HepG2 (cell line): ENCODE measurements at regions not wholly inside any gene's neighbourhood (a gene's known extent, or its start where the extent isn't known, plus 50 kb on each side); places are given as distances from the start of the nearest gene placed in this dataset.

Source experiments
- ATAC-seq: fragments of 200-7000 bp; cut with Tn5 transposase; 3 replicates; pipeline ENCODE4 v1.9.1; 2020; ENCODE audit warnings: mild to moderate bottlenecking, moderate library complexity
- BruUV-seq: library from RNA; stranded (reverse); fragments of 400-500 nt; replicated peaks from 2 replicates; lab custom pipeline; 2021; lab: Mats Ljungman, UMichigan
- CTCF ChIA-PET: fragments of 300-600 bp; formaldehyde crosslinking; extraction: SDS; loops from one replicate; lab custom pipeline; 2021; ENCODE audit warnings: low total read pairs, inconsistent platforms, low intra/inter-chr PET ratio; lab: Yijun Ruan, JAX
- POLR2A ChIA-PET: fragments of 350-600 bp; sonication (Branson Sonifier 250); formaldehyde crosslinking; loops from one replicate; lab custom pipeline; 2020; ENCODE audit warnings: antibody characterized with exemption, inconsistent platforms; lab: Yijun Ruan, JAX
- DNase-seq: peaks from one replicate; pipeline ENCODE4 v3.0.0-alpha.2; 2015; ENCODE audit warnings: low spot score
- FAIRE-seq: peaks from 3 replicates; lab custom pipeline; 2011; peaks lifted over from hg19 to GRCh38; lab: Jason Lieb, UNC
- H2AFZ ChIP-seq: one replicate; pipeline ENCODE4 v1.6.1; 2011; ENCODE audit warnings: low read length, inconsistent platforms
- H3K27ac ChIP-seq: fragments of 300-600 bp; 3 replicates; pipeline ENCODE4 v1.8.0; 2011; ENCODE audit warnings: mixed run types, mild to moderate bottlenecking, mixed read lengths, low read length, inconsistent platforms; ENCODE audit not compliant: insufficient read depth; ENCODE audit errors: extremely low read length
- H3K27me3 ChIP-seq, 2 experiments: fragments of 200-600 bp in 1 of 2; 2 replicates in 1 of 2; 3 replicates in 1 of 2; pipeline versions ENCODE4 v1.6.0 to v1.8.0; 2011; ENCODE audit warnings: low read length in 2 of 2, mild to moderate bottlenecking in 2 of 2, moderate library complexity in 2 of 2, inconsistent platforms in 1 of 2; ENCODE audit not compliant: insufficient read depth in 2 of 2, control insufficient read depth in 1 of 2
- H3K36me3 ChIP-seq, 2 experiments: fragments of 200-600 bp in 1 of 2; replicated peaks in 1 of 2; 2 replicates in 1 of 2; 3 replicates in 1 of 2; pipeline versions ENCODE4 v1.5.1 to v1.8.0; 2011; ENCODE audit warnings: low read length in 2 of 2, inconsistent platforms in 1 of 2; ENCODE audit not compliant: insufficient read depth in 2 of 2, control insufficient read depth in 1 of 2
- H3K4me1 ChIP-seq: 2 replicates; pipeline ENCODE4 v1.5.1; 2012; ENCODE audit warnings: low read length, inconsistent platforms; ENCODE audit not compliant: insufficient read depth
- H3K4me2 ChIP-seq: 2 replicates; pipeline ENCODE4 v1.6.0; 2011; ENCODE audit warnings: low read depth, low read length, inconsistent platforms
- H3K4me3 ChIP-seq, 3 experiments: fragments of 200-600 bp in 1 of 3; sonication (generic), shearing (Covaris generic) in 1 of 3; replicated peaks in 1 of 3; 2 replicates each; pipeline ENCODE4 v1.5.1; 2011 to 2016; ENCODE audit warnings: low read length in 3 of 3, inconsistent platforms in 2 of 3, low read depth in 2 of 3, mild to moderate bottlenecking in 2 of 3, control low read depth in 1 of 3, mixed read lengths in 1 of 3; ENCODE audit not compliant: insufficient read depth in 1 of 3
- H3K79me2 ChIP-seq: one replicate; pipeline ENCODE4 v1.6.1; 2011; ENCODE audit warnings: low read length, inconsistent platforms; ENCODE audit not compliant: insufficient read depth
- H3K9ac ChIP-seq: 2 replicates; pipeline ENCODE4 v1.6.0; 2011; ENCODE audit warnings: mild to moderate bottlenecking, low read depth, low read length, inconsistent platforms; ENCODE audit not compliant: insufficient read depth
- H3K9me3 ChIP-seq: 2 replicates; pipeline ENCODE4 v1.5.1; 2012; ENCODE audit warnings: mild to moderate bottlenecking, low read length
- H4K20me1 ChIP-seq: 2 replicates; pipeline ENCODE4 v1.6.0; 2011; ENCODE audit warnings: inconsistent platforms, mild to moderate bottlenecking, low read length, moderate library complexity; ENCODE audit not compliant: insufficient read depth
- AHR ChIP-seq: IDR thresholded peaks from 2 replicates; pipeline ENCODE4 v1.6.1; 2018; ENCODE audit warnings: missing genetic modification reagents, missing compliant biosample characterization
- AKAP8 ChIP-seq: sonication (generic); formaldehyde crosslinking; IDR thresholded peaks from 2 replicates; pipeline ENCODE4 v1.5.1; 2020; ENCODE audit warnings: mild to moderate bottlenecking, missing genetic modification reagents
- ASH2L ChIP-seq: fragments of 300-600, 200-600 bp; sonication (generic); IDR thresholded peaks from 2 replicates; pipeline ENCODE4 v1.7.0; 2017; ENCODE audit warnings: low read depth, mild to moderate bottlenecking, moderate library complexity, mixed read lengths, low read length; ENCODE audit not compliant: insufficient read length
- CEBPG ChIP-seq: IDR thresholded peaks from 2 replicates; pipeline ENCODE4 v1.6.1; 2016
- CREM ChIP-seq, 2 experiments: sonication (generic) in 1 of 2; formaldehyde crosslinking in 1 of 2; IDR thresholded peaks; 2 replicates each; pipeline versions ENCODE4 v1.4.0 to v1.6.1; 2016 to 2020; ENCODE audit warnings: antibody characterized with exemption in 1 of 2, mild to moderate bottlenecking in 1 of 2, missing genetic modification reagents in 1 of 2
- GABPA ChIP-seq, 2 experiments: IDR thresholded peaks; 2 replicates each; pipeline ENCODE4 v1.6.1; 2011 to 2016; ENCODE audit warnings: low read depth in 2 of 2, low read length in 1 of 2, missing biosample characterization in 1 of 2, missing genetic modification characterization in 1 of 2
- HDAC6 ChIP-seq: fragments of 200-600 bp; sonication (generic); IDR thresholded peaks from 2 replicates; pipeline ENCODE4 v1.7.0; 2017; ENCODE audit warnings: mild to moderate bottlenecking, antibody characterized with exemption, low read length, low read depth
- HOXA7 ChIP-seq: sonication (generic); formaldehyde crosslinking; IDR thresholded peaks from 2 replicates; pipeline ENCODE4 v1.8.1; 2022; ENCODE audit warnings: mild to moderate bottlenecking, missing genetic modification reagents, moderate library complexity
- MAFG ChIP-seq: sonication (generic); formaldehyde crosslinking; IDR thresholded peaks from 2 replicates; pipeline ENCODE4 v1.5.1; 2020; ENCODE audit warnings: mild to moderate bottlenecking, missing genetic modification reagents
- MATR3 ChIP-seq: sonication (generic); formaldehyde crosslinking; IDR thresholded peaks from 2 replicates; pipeline ENCODE4 v1.4.0; 2020; ENCODE audit warnings: missing genetic modification reagents
- NCOA5 ChIP-seq: sonication (generic); formaldehyde crosslinking; IDR thresholded peaks from 2 replicates; pipeline ENCODE4 v1.4.0; 2020; ENCODE audit warnings: missing genetic modification reagents
- THAP9 ChIP-seq: sonication (generic); formaldehyde crosslinking; IDR thresholded peaks from 2 replicates; pipeline ENCODE4; 2020; ENCODE audit warnings: missing genetic modification reagents, mild to moderate bottlenecking, borderline replicate concordance
- ZNF501 ChIP-seq: sonication (generic); formaldehyde crosslinking; IDR thresholded peaks from 2 replicates; pipeline ENCODE4 v1.5.1; 2020; ENCODE audit warnings: mild to moderate bottlenecking, moderate library complexity, missing genetic modification reagents
- ZNF83 ChIP-seq: sonication (generic); formaldehyde crosslinking; IDR thresholded peaks from 2 replicates; pipeline ENCODE4 v1.4.0; 2020; ENCODE audit warnings: missing genetic modification reagents, mild to moderate bottlenecking, borderline replicate concordance
- WGBS: methylation state at CpG from one replicate; pipeline ENCODE4 v1.1.6; 2017; ENCODE audit warnings: low lambda C conversion rate; 5-methylcytosine and 5-hydroxymethylcytosine counted together
- in situ Hi-C: cut with HindIII; loops from 2 replicates; pipeline ENCODE4 v1.10.0; 2017; ENCODE audit warnings: low pct_unique_long_range_greater_than_20kb; ENCODE audit not compliant: extremely low pct_ligation_motif_present
- intact Hi-C: fragments of 100-400 bp; cut with micrococcal nuclease; formaldehyde crosslinking; loops from one replicate; pipeline ENCODE4 v1.10.0; 2022; ENCODE audit not compliant: unreplicated experiment

- intact Hi-C loops (no loop called here), in situ Hi-C loops (no loop called here)
- Histone ChIP-seq H2AFZ (no peak overlapping the region), H3K27ac (no peak overlapping the region), H3K9ac (no peak overlapping the region), H3K79me2 (no peaks in the 10 kb centered on the region), H3K4me3 (no peak overlapping the region), H3K36me3 (no peaks in the 10 kb centered on the region), H3K9me3 (peaks cover 33% of the 10 kb centered on the region), H3K27me3 (no peaks in the 10 kb centered on the region), H3K4me1 (no peaks in the 10 kb centered on the region), H4K20me1 (no peaks in the 10 kb centered on the region), H3K4me2 (no peak overlapping the region)
- no peak for FAIRE-seq
- no peak for TF ChIP-seq CEBPG (CRISPR knock-in tag)
- no peak for TF ChIP-seq ZNF83 (CRISPR knock-in tag)
- TF ChIP-seq AKAP8 (CRISPR knock-in tag), result no peak
- DNase-seq, result no peak
- POLR2A ChIA-PET, result no interaction called here
- BruUV-seq, result no TSS peak
- 0% methylated on average over 1 of the region's 1 CpG for whole genome bisulfite sequencing
- ATAC-seq, result no peak
- CTCF ChIA-PET, result no interaction called here
These were observed 371.3 kb downstream of the SLITRK5 start for GRCh38 chr13:88042489-88042888.

- Histone ChIP-seq H3K9ac (no peak overlapping the region), H4K20me1 (no peaks in the 10 kb centered on the region), H3K27me3 (no peaks in the 10 kb centered on the region), H3K4me3 (no peak overlapping the region), H3K27ac (no peak overlapping the region), H3K9me3 (peaks cover 41% of the 10 kb centered on the region), H3K79me2 (no peaks in the 10 kb centered on the region), H3K4me1 (no peaks in the 10 kb centered on the region), H3K4me2 (no peak overlapping the region), H2AFZ (no peak overlapping the region), H3K36me3 (no peaks in the 10 kb centered on the region)
- BruUV-seq, result no TSS peak
- no peak for ATAC-seq
- in situ Hi-C loops, result loop anchor here (25.0 kb wide), 1 partner anchor 1010 kb away; no protein-coding TSS in a partner anchor
- intact Hi-C loops, result no loop called here
- ChIA-PET POLR2A (no interaction called here), CTCF (no interaction called here)
- no peak for FAIRE-seq
- WGBS, result 12% methylated on average over 5 of the region's 8 CpGs
- DNase-seq, result no peak
- TF ChIP-seq NCOA5, result no peak
- no peak for TF ChIP-seq HOXA7 (CRISPR knock-in tag)
- TF ChIP-seq CREM (IDR thresholded peaks at IDR 0.05), result no peak
- TF ChIP-seq CREM (CRISPR knock-in tag; IDR thresholded peaks at IDR 0.05), result no peak
- no peak for TF ChIP-seq HDAC6
- no peak for TF ChIP-seq AHR (CRISPR knock-in tag)
- no peak for TF ChIP-seq MATR3 (CRISPR knock-in tag)
- TF ChIP-seq GABPA (IDR thresholded peaks at IDR 0.05; ENCODE audit: low read depth, low read length), result no peak
- no peak for TF ChIP-seq GABPA (CRISPR knock-in tag; IDR thresholded peaks at IDR 0.05; ENCODE audit: low read depth)
- no peak for TF ChIP-seq MAFG (CRISPR knock-in tag)
- TF ChIP-seq ASH2L, result no peak
- TF ChIP-seq ZNF501, result no peak
- no peak for TF ChIP-seq THAP9 (CRISPR knock-in tag)
These were observed 380.7 kb downstream of the SLITRK5 start for GRCh38 chr13:88051746-88052482.
